Uterus (tissue), 2 donors: ENCODE measurements at regions not wholly inside any gene's neighbourhood (a gene's known extent, or its start where the extent isn't known, plus 50 kb on each side); places are given as distances from the start of the nearest gene placed in this dataset.

ENCODE experiments used
- CTCF ChIP-seq, 4 experiments: fragments of 200-600 bp in 2 of 4; fragments of 450-650 bp in 2 of 4; sonication (generic) in 2 of 4; IDR thresholded peaks; one replicate each; pipeline ENCODE4 v1.5.1; 2016 to 2019; ENCODE audit warnings: antibody characterized with exemption in 4 of 4, mild to moderate bottlenecking in 2 of 4, moderate library complexity in 1 of 4
- POLR2A ChIP-seq, 2 donors: fragments of 450-650 bp; IDR thresholded peaks; one replicate each; pipeline ENCODE4 v1.6.1; 2016; ENCODE audit warnings: antibody characterized with exemption in 2 of 2, mild to moderate bottlenecking in 1 of 2, moderate library complexity in 1 of 2

- TF ChIP-seq POLR2A (IDR thresholded peaks at IDR 0.05): no peak
- no peak for TF ChIP-seq CTCF (IDR thresholded peaks at IDR 0.05)
Observed at GRCh38 chr4:108559068-108559793, 61.1 kb upstream of the RPL34 start.
